Astrocyte of the spinal cord (primary cell): ENCODE measurements at regions not wholly inside any gene's neighbourhood (a gene's known extent, or its start where the extent isn't known, plus 50 kb on each side); places are given as distances from the start of the nearest gene placed in this dataset.

Source experiments
- DNase-seq: peaks from one replicate; pipeline ENCODE4 v3.0.0; 2011; ENCODE audit warnings: low read depth, low spot score
- H3K4me3 ChIP-seq: 2 replicates; pipeline ENCODE4 v1.5.1; 2011; ENCODE audit warnings: low read depth, mild to moderate bottlenecking, low read length, moderate library complexity
- in situ Hi-C: cut with HindIII; loops from 2 replicates; pipeline ENCODE4 v1.10.0; 2017; ENCODE audit warnings: low sequenced_read_pairs
- TF ChIP-seq, protein P1 (sequence below): IDR thresholded peaks from 2 replicates; pipeline ENCODE4 v1.5.1; 2012; ENCODE audit warnings: low read depth, mild to moderate bottlenecking, low read length, inconsistent platforms

DNA sequence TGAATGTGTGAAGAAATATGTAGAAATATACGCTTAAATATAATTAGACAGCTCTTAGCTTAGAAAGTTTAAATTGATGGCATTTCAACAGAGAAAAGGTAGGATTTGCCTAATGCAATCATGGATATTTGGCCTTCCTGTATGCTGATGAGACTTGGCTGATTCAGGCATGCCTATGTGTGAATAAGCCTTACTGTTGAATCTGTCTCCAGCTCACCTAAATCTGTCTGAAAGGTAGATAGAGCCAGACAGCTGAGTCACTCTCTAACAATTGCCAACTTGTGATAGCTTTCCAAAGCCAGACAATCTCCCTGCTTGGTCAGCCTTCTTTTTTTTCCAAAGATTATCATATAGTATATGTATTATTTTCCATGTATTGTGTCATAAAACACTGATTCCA, 92.8 kb upstream of the FLRT2 start:
- in situ Hi-C loops, result no loop called here
- TF ChIP-seq, protein P1, sequence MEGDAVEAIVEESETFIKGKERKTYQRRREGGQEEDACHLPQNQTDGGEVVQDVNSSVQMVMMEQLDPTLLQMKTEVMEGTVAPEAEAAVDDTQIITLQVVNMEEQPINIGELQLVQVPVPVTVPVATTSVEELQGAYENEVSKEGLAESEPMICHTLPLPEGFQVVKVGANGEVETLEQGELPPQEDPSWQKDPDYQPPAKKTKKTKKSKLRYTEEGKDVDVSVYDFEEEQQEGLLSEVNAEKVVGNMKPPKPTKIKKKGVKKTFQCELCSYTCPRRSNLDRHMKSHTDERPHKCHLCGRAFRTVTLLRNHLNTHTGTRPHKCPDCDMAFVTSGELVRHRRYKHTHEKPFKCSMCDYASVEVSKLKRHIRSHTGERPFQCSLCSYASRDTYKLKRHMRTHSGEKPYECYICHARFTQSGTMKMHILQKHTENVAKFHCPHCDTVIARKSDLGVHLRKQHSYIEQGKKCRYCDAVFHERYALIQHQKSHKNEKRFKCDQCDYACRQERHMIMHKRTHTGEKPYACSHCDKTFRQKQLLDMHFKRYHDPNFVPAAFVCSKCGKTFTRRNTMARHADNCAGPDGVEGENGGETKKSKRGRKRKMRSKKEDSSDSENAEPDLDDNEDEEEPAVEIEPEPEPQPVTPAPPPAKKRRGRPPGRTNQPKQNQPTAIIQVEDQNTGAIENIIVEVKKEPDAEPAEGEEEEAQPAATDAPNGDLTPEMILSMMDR, result no peak
- DNase-seq, result peak; percentile 67
- H3K4me3 ChIP-seq, result no peak overlapping the region

DNA sequence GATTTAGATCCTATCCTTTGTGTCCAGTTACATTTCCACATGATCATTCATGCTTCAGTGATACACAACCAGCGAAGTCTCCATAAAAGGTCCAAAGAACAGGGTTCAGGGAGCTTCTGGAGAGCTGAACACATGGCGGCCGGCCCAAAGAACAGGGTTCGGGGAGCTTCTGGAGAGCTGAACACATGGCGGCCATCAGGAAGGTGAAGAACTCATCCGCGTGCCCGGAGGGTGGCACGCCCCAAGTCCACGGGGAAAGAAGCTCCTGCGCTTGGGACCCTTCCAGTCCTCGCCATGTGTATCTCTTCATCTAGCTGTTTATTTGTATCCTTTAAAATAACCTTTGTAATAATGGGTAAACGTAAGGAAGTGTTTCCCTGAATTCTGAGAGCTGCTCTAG, 91.9 kb upstream of the FLRT2 start:
- in situ Hi-C loops, result no loop called here
- DNase-seq, result no peak
- no peak overlapping the region for H3K4me3 ChIP-seq
- TF ChIP-seq, protein P1, result no peak

DNA sequence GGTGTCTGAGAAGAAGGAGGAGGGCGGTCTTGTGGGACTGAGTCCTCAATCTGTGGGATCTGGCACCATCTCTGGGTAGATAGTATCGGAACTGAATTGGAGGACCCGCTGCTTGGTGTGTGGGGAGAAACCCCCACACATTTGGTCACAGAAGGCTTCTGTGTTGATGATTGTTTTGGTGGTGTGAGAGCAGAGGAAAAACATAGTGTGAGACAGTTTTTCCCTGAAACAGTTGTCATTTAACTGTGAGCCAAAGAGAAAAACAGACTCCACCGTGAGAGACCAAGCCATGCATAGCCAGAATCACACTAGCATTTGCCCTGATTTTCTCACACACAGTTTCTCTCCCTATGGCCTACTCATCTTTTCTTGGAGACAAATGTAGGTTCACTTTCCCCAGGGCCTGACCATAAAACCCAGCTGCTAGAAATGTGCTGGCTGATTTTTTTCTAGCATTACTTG, 91.4 kb upstream of the FLRT2 start:
- no peak for DNase-seq
- H3K4me3 ChIP-seq, result no peak overlapping the region
- TF ChIP-seq, protein P1, result no peak
- in situ Hi-C loops, result no loop called here

DNA sequence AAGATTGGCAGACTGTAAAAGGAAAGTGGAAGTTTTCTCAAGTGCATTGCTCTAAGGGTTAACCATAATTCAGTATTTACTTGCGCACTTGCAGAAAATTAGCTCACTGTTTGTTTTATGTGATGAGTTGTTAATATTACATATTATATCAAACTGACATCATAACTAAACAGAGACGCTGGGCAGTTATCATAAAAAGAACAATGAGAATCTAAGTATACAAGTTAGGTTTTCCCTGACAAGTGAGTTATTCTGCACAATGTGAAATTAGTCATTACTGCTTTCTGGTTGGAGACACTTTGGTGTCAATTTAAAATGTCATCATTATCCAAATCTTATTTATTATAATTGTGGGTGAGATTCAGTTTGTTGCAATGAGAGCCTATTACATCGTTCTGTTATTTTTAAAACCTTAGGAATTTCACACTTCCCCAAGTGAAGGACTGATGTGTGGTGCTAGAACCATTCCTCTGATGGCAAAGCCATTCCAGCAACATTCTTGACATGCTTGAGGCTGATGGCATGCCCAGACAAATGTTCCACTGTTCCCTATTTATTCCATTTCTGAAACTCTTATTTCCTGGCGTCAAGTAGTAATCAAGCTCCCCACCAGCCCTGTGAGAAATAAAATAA, 90.1 kb upstream of the FLRT2 start:
- TF ChIP-seq, protein P1, result no peak
- H3K4me3 ChIP-seq, result no peak overlapping the region
- in situ Hi-C loops, result no loop called here
- peak; percentile 44 for DNase-seq

DNA sequence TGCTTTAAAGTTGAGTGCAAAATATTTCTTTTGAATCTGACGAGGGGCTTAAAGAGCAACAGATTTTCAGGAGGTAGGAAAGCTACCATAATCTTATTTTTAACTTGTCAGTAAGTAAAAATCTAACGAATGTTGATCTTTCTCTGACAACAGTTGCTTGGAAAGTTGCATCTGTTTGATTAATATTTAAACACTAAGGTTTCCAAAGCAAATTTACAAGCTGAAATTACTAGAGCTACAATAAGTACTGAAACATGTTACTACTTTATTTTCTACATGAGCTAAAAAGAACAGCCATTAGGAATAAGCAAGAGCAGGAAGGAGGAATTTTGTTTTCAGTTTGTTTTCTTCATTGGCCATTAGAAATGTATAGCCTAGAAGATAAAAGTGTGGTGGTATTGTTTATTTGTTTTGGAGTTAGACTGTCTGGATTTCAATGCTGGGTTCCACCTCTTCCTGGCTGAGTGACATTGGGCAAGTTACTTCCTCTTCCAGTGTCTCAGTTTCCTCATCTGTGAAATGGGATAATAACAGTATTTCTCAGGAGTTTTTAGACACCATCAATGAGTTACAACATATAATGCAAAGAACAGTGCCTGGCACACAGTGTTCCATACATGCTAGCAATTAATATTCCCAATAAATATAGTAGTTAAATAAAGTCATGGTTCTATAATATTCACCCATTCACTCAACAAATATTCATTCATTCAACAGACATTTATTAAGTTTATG, 87.9 kb upstream of the FLRT2 start:
- TF ChIP-seq, protein P1, result no peak
- DNase-seq, result no peak
- in situ Hi-C loops, result no loop called here
- no peak overlapping the region for H3K4me3 ChIP-seq

DNA sequence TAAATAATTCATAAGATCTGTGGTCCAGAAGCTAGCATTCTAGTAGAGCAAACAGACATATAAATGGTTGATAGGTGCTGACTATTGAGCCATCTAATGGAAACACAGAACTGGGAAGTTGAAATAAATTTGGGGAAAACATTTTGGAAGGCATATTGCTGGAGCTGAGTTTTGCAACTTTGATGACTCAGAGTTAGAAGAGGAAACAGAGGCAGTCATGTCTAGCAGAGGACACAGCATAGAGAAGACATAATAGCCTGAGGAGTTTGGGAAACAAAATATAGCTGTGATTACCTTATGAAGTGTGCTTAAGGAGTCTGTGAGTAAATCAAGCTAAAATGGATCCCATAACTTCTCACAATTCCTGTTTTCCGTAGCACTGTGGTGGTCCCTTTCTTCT, 86.9 kb upstream of the FLRT2 start:
- in situ Hi-C loops, result no loop called here
- H3K4me3 ChIP-seq, result no peak overlapping the region
- TF ChIP-seq, protein P1, result no peak
- DNase-seq, result no peak
